ENCODE measurements at regions not wholly inside any gene's neighbourhood (a gene's known extent, or its start where the extent isn't known, plus 50 kb on each side); places are given as distances from the start of the nearest gene placed in this dataset.

DNA sequence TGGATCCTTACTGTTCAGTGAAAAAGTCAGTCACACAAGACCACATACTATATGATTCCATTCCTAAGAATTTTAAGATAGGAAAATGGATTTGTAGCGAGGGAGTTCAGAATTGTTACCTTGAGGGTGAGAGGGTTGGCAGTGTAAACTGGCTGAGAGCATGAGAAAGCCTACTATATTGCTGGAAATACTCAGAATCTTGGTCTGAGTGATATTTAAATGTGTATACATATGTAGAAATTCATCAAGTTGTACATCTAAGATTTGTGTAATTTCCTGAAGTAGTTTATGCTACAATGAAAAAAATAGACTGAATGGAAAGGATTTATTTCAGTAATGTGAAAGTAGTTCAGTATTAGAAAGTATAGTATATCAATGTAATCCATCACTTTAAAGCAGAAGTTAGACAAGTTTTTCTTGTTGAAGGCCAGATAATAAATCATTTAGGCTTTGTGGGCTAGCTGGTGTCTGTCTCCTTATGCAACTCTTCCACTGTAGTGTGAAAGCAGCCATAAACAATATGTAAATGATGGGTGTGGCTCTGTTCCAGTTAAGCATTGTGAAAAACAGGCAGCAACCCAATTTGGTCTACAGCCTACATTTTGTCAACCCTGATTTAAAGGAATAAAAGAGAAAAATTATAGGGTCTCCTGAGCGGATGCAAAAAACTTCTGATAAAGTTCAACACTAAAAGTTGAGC lies 127.2 kb upstream of the THY1 start:
- no peak overlapping the region for H3K9ac ChIP-seq
- in situ Hi-C loops (cut with MboI), result no loop called here
- no peaks in the 10 kb centered on the region; the same call in 1 of the 2 replicates for H3K27me3 ChIP-seq (replicated peaks; ENCODE audit: insufficient read depth)
- no peak for DNase-seq
- no peak overlapping the region for H3K4me2 ChIP-seq (ENCODE audit: unreplicated experiment)
- H3K4me1 ChIP-seq (ENCODE audit: insufficient read depth), result peaks cover 7% of the 10 kb centered on the region; the same call in 1 of the 2 replicates
- H3K79me2 ChIP-seq (ENCODE audit: insufficient read depth), result no peaks in the 10 kb centered on the region
- H3K9me3 ChIP-seq (ENCODE audit: low read depth), result no peaks in the 10 kb centered on the region
- no peak overlapping the region for H2AFZ ChIP-seq
- no peak for TF ChIP-seq EZH2 (IDR thresholded peaks at IDR 0.05; ENCODE audit: insufficient read depth, poor library complexity, severe bottlenecking)
- no peak for TF ChIP-seq EZH2phosphoT487 (IDR thresholded peaks at IDR 0.05; ENCODE audit: insufficient read depth, low read depth)
- no peaks in the 10 kb centered on the region for H3F3A ChIP-seq (ENCODE audit: insufficient read depth)
- H3K4me3 ChIP-seq, result no peak overlapping the region
- 26 to 30% methylated on average over 2 of the region's 2 CpGs for WGBS, 2 experiments (ENCODE audit: low coverage in 1 of 2, low lambda C conversion rate in 2 of 2, missing lambda C conversion rate in 2 of 2)
- no peak overlapping the region for H3K27ac ChIP-seq
- H3K9me2 ChIP-seq (ENCODE audit: insufficient read depth), result no peaks in the 10 kb centered on the region
- H4K20me1 ChIP-seq (ENCODE audit: insufficient read depth), result no peaks in the 10 kb centered on the region
- H3K36me3 ChIP-seq (ENCODE audit: low read depth), result no peaks in the 10 kb centered on the region

DNA sequence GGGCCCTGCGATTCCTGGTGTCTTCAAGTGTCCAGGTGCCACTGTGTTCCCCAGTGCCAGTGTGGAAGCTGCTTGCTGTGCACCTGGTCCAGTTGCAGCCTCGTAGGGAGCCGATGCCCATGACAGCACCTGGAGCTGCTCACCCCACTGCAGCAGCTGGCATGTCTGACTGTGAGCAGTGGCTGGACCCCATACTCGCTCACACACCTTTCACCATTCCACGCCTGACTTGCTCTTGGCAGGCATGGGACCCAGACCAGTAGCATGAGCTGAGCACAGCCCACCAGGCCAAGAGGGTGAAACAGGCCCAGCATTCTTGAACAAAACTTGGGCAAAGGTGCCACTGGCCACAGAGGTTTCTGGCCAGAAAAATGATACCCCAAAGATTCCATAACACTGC lies 124.5 kb upstream of the THY1 start:
- in situ Hi-C loops (cut with MboI), result no loop called here
- H3K27ac ChIP-seq, result no peak overlapping the region
- H4K20me1 ChIP-seq (ENCODE audit: insufficient read depth), result no peaks in the 10 kb centered on the region
- H3K36me3 ChIP-seq (ENCODE audit: low read depth), result no peaks in the 10 kb centered on the region
- H3K4me3 ChIP-seq, result no peak overlapping the region
- 51 to 59% methylated on average over 5 of the region's 5 CpGs for WGBS, 2 experiments (ENCODE audit: low coverage in 1 of 2, low lambda C conversion rate in 2 of 2, missing lambda C conversion rate in 2 of 2)
- no peaks in the 10 kb centered on the region for H3F3A ChIP-seq (ENCODE audit: insufficient read depth)
- H3K9me3 ChIP-seq (ENCODE audit: low read depth), result no peaks in the 10 kb centered on the region
- peaks cover 3% of the 10 kb centered on the region; the same call in 1 of the 2 replicates for H3K27me3 ChIP-seq (replicated peaks; ENCODE audit: insufficient read depth)
- H3K4me1 ChIP-seq (ENCODE audit: insufficient read depth), result peaks cover 7% of the 10 kb centered on the region; the same call in 1 of the 2 replicates
- no peak overlapping the region for H3K4me2 ChIP-seq (ENCODE audit: unreplicated experiment)
- no peaks in the 10 kb centered on the region for H3K79me2 ChIP-seq (ENCODE audit: insufficient read depth)
- H3K9ac ChIP-seq, result no peak overlapping the region
- H2AFZ ChIP-seq, result no peak overlapping the region
- no peaks in the 10 kb centered on the region for H3K9me2 ChIP-seq (ENCODE audit: insufficient read depth)
- no peak for DNase-seq
- TF ChIP-seq EZH2 (IDR thresholded peaks at IDR 0.05; ENCODE audit: insufficient read depth, poor library complexity, severe bottlenecking) (no peak), EZH2phosphoT487 (IDR thresholded peaks at IDR 0.05; ENCODE audit: insufficient read depth, low read depth) (no peak)

DNA sequence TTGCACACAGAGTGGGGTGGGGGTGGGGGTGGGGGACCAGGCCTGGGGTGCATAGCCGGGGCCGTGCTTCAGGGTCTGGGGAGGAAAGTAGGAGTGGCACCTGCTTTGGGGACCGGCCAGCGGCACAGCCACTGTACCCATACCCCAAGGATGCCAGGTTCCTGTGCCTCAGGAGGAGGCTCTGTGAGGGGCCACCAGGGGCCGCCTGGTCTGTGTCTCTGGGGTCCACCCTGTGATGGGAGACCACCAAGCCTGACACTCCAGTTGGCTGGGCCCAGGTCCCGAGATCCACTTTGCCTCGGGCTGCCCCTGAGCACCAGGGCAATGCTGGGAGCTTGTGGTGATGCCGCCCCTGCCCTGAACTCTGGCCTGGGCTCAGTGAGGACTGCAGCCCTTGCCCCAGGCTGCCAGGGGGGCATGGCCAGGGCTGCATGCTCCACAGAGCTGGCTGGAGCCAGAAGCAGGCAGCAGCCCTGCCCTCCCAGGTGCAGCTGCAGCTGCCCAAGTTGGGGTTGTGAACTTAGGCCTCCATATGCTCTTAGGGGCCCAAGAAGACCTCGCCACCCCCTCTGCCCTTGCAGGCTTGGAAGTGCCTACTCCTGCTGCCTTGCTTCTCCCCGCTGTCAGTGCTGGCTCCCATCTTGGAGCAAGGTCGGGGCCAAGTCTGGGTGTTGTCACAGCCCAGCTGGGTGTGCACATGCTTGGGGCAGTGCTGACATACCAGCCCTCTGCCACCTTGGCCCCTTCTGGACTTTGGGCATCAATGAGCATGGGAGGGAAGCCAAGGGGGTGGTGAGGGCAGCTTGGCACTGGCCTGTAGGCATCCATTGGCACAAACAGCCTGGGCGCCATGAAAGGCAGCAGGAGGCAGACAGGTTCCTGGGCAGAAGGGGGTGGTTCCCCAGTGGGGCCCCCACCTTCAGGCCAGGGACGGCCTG lies 123.3 kb upstream of the THY1 start:
- Histone ChIP-seq H3K36me3 (ENCODE audit: low read depth) (no peaks in the 10 kb centered on the region), H3K79me2 (ENCODE audit: insufficient read depth) (no peaks in the 10 kb centered on the region), H3K27me3 (replicated peaks; ENCODE audit: insufficient read depth) (peaks cover 10% of the 10 kb centered on the region), H2AFZ (no peak overlapping the region), H3F3A (ENCODE audit: insufficient read depth) (no peaks in the 10 kb centered on the region), H3K4me2 (ENCODE audit: unreplicated experiment) (no peak overlapping the region), H3K4me3 (no peak overlapping the region), H3K9me2 (ENCODE audit: insufficient read depth) (no peaks in the 10 kb centered on the region), H3K4me1 (ENCODE audit: insufficient read depth) (peaks cover under 1% of the 10 kb centered on the region; the same call in 1 of the 2 replicates), H3K9ac (no peak overlapping the region), H3K27ac (no peak overlapping the region), H4K20me1 (ENCODE audit: insufficient read depth) (no peaks in the 10 kb centered on the region), H3K9me3 (ENCODE audit: low read depth) (no peaks in the 10 kb centered on the region)
- 56 to 57% methylated on average over 10 to 12 of the region's 13 CpGs for WGBS, 2 experiments (ENCODE audit: low coverage in 1 of 2, low lambda C conversion rate in 2 of 2, missing lambda C conversion rate in 2 of 2)
- DNase-seq, result no peak
- TF ChIP-seq EZH2phosphoT487 (IDR thresholded peaks at IDR 0.05; ENCODE audit: insufficient read depth, low read depth), result no peak
- TF ChIP-seq EZH2 (IDR thresholded peaks at IDR 0.05; ENCODE audit: insufficient read depth, poor library complexity, severe bottlenecking), result no peak
- in situ Hi-C loops (cut with MboI), result no loop called here

DNA sequence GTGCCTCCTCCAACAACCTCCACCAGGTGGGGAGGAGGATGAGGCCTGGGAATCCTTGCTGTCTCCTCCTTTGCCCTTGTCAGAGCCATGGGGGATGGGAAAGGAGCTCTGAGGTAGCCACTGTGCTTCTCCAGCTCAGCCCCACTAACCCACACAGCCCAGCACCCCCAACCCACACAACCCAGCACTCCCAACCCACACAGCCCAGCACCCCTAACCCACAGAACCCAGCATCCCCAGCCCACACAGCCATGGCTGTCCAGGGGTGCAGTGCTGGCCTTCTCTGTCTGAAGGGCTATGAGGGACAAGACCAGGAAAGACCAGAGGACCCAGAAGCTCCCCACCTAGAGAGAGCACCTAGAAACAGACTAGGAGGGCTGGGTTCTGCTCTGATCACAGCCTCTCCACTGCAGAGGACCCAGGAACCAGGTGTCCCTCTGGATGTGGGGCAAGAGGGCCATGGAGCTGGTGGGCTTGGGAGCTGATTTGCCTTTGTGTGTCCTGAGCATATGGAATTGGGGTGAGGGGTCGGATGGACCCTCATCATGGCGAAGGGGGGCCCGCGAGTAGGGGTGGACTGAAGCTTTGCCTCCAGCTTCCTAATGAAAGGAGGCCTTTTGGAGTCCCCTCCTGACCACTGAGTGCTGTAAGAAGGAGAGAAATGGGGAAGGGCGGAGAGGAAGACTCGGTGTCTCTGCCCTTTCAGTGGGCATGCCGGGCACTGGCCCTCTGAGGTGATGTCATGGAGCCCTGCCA lies 117.6 kb upstream of the THY1 start:
- Histone ChIP-seq H3F3A (ENCODE audit: insufficient read depth) (no peaks in the 10 kb centered on the region), H3K36me3 (ENCODE audit: low read depth) (no peaks in the 10 kb centered on the region), H3K27ac (no peak overlapping the region), H3K4me3 (no peak overlapping the region), H3K4me1 (ENCODE audit: insufficient read depth) (peaks cover 7% of the 10 kb centered on the region; the same call in 1 of the 2 replicates), H2AFZ (no peak overlapping the region), H3K79me2 (ENCODE audit: insufficient read depth) (no peaks in the 10 kb centered on the region), H3K4me2 (ENCODE audit: unreplicated experiment) (no peak overlapping the region), H3K27me3 (replicated peaks; ENCODE audit: insufficient read depth) (peaks cover 14% of the 10 kb centered on the region), H4K20me1 (ENCODE audit: insufficient read depth) (no peaks in the 10 kb centered on the region), H3K9me2 (ENCODE audit: insufficient read depth) (no peaks in the 10 kb centered on the region), H3K9ac (no peak overlapping the region), H3K9me3 (ENCODE audit: low read depth) (no peaks in the 10 kb centered on the region)
- in situ Hi-C loops (cut with MboI), result no loop called here
- no peak for DNase-seq
- no peak for TF ChIP-seq EZH2phosphoT487 (IDR thresholded peaks at IDR 0.05; ENCODE audit: insufficient read depth, low read depth)
- TF ChIP-seq EZH2 (IDR thresholded peaks at IDR 0.05; ENCODE audit: insufficient read depth, poor library complexity, severe bottlenecking), result no peak
- 75 to 81% methylated on average over 6 to 7 of the region's 7 CpGs for WGBS, 2 experiments (ENCODE audit: low coverage in 1 of 2, low lambda C conversion rate in 2 of 2, missing lambda C conversion rate in 2 of 2)
